NCI-H2029 treated with DMSO at 0.1 percent for 48 hours (cell line): ENCODE measurements at regions not wholly inside any gene's neighbourhood (a gene's known extent, or its start where the extent isn't known, plus 50 kb on each side); places are given as distances from the start of the nearest gene placed in this dataset.
"Not testable (repeated sequence)": the region's sequence is repeated elsewhere in the genome, so short reads cannot be mapped to it uniquely, and the experiment has no call there.

Experiments
- DNase-seq: peaks from one replicate; lab custom pipeline; 2025; lab: John Stamatoyannopoulos, UW

GRCh38 chr14:106393742-106394141 is 867.4 kb downstream of the TMEM121 start:
- DNase-seq = no peak

GRCh38 chr14:106395456-106396050 is 869.2 kb downstream of the TMEM121 start:
- DNase-seq = no peak

- no peak for DNase-seq
These were observed 870.6 kb downstream of the TMEM121 start for GRCh38 chr14:106396999-106397398.

GRCh38 chr14:106398931-106399331 is 872.5 kb downstream of the TMEM121 start:
- DNase-seq = not testable (repeated sequence)

- not testable (repeated sequence) for DNase-seq
These were observed 874.9 kb downstream of the TMEM121 start for GRCh38 chr14:106401316-106401715.

GRCh38 chr14:106410229-106410628 is 883.8 kb downstream of the TMEM121 start:
- DNase-seq = not testable (repeated sequence)

GRCh38 chr14:106414464-106414863 is 888.1 kb downstream of the TMEM121 start:
- DNase-seq = no peak

GRCh38 chr14:106417224-106418049 is 891.1 kb downstream of the TMEM121 start:
- no peak for DNase-seq

GRCh38 chr14:106419376-106419965 is 893.1 kb downstream of the TMEM121 start:
- no peak for DNase-seq

GRCh38 chr14:106421431-106422033 is 895.1 kb downstream of the TMEM121 start:
- not testable (repeated sequence) for DNase-seq

GRCh38 chr14:106422066-106422465 is 895.7 kb downstream of the TMEM121 start:
- DNase-seq = no peak

GRCh38 chr14:106425150-106425549 is 898.8 kb downstream of the TMEM121 start:
- not testable (repeated sequence) for DNase-seq

- DNase-seq = no peak
These were observed 910.0 kb downstream of the TMEM121 start for GRCh38 chr14:106436310-106436905.

GRCh38 chr14:106442857-106443256 is 916.5 kb downstream of the TMEM121 start:
- no peak for DNase-seq

- no peak for DNase-seq
These were observed 928.6 kb downstream of the TMEM121 start for GRCh38 chr14:106455026-106455425.

GRCh38 chr14:106459971-106460730 is 933.8 kb downstream of the TMEM121 start:
- DNase-seq = no peak

GRCh38 chr14:106460916-106461315 is 934.5 kb downstream of the TMEM121 start:
- DNase-seq = no peak

- peak; percentile 31 for DNase-seq
These were observed 940.1 kb downstream of the TMEM121 start for GRCh38 chr14:106466483-106466882.

GRCh38 chr14:106468869-106469268 is 942.5 kb downstream of the TMEM121 start:
- not testable (repeated sequence) for DNase-seq

- DNase-seq = not testable (repeated sequence)
These were observed 943.6 kb downstream of the TMEM121 start for GRCh38 chr14:106470028-106470427.

- DNase-seq = not testable (repeated sequence)
These were observed 948.1 kb downstream of the TMEM121 start for GRCh38 chr14:106474261-106475028.
